ENCODE measurements at regions not wholly inside any gene's neighbourhood (a gene's known extent, or its start where the extent isn't known, plus 50 kb on each side); places are given as distances from the start of the nearest gene placed in this dataset.
A peak's percentile ranks its signal among the peaks of the same experiment; 100 is the strongest.
"Not testable (repeated sequence)": the region's sequence is repeated elsewhere in the genome, so short reads cannot be mapped to it uniquely, and the experiment has no call there.

DNA sequence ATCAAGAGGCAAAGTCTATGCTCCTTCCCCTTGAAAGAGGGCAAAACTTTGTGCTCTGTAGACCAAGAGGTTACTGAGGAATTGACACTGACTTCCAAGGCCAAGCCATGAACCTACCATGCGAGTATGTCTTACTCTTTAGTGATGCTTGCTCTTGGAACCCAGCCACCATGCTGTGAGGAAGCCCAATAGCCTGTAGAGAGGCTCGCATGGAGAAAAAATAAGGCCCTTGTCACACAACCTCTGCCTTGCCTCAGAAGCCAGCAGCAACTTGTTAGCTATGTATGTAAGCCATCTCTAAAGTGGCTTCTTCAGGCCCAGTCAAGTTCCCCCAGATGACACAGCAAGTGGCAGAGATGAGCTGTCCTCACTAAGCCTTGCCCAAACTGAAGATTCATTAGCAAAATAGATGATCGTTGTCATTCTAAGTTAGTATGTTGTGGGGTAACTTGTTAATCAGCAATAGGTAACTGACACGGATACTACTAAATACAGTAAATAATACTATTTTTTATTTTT is 66.1 kb upstream of the RGPD5 start:
- DNase-seq (ENCODE audit: low read depth) = no peak
- no peak overlapping the region for H3K4me3 ChIP-seq (ENCODE audit: low read depth, low read length)
- TF ChIP-seq, protein P1, sequence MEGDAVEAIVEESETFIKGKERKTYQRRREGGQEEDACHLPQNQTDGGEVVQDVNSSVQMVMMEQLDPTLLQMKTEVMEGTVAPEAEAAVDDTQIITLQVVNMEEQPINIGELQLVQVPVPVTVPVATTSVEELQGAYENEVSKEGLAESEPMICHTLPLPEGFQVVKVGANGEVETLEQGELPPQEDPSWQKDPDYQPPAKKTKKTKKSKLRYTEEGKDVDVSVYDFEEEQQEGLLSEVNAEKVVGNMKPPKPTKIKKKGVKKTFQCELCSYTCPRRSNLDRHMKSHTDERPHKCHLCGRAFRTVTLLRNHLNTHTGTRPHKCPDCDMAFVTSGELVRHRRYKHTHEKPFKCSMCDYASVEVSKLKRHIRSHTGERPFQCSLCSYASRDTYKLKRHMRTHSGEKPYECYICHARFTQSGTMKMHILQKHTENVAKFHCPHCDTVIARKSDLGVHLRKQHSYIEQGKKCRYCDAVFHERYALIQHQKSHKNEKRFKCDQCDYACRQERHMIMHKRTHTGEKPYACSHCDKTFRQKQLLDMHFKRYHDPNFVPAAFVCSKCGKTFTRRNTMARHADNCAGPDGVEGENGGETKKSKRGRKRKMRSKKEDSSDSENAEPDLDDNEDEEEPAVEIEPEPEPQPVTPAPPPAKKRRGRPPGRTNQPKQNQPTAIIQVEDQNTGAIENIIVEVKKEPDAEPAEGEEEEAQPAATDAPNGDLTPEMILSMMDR (IDR thresholded peaks at IDR 0.05; ENCODE audit: insufficient read depth, low read depth, low read length, missing control alignments) = no peak

DNA sequence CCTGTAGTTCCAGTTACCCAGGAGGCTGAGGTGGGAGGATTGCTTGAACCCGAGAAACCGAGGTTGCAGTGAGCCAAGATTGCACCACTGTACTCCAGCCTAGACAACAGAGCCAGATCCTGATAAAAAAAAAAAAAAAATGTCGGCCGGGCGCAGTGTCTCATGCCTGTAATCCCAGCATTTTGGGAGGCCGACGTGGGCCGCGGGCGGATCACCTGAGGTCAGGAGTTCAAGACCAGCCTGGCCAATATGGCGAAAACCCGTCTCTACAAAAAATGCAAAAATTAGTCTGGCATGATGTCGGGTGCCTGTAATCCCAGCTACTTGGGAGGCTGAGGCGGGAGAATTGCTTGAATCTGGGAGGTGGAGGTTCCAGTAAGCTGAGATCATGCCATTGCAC is 60.4 kb upstream of the RGPD5 start:
- H3K4me3 ChIP-seq (ENCODE audit: low read depth, low read length); DNase-seq (ENCODE audit: low read depth): not testable (repeated sequence)

DNA sequence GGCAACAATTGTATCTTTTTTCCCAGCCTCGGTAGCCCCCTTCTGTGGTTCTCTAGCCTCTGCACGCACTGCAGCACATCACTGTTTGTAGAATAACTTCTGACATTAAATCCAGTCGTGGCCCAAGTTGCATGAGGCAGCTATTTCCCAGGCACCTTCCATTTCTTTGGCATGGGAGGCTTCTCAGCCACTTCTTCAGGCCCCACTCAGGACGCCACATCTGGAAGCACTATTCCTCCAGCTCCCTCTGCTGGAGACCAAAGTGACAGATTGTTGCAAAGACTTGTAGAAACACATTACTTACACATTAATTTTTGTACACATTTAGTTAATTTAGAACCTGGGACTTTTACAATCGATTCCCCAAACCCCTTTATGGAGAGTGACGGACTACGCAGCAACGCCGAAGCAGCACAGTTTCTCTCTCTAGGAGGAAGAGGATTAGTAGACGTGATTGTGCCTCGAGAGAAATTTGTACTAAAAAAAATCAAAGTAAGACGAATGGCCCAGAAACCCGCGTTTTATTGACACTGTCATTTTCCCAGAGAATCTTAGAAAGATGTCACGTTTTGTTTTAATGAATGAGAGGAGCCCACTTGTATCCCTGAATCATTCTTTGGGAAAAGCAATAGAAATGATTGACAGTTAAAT is 57.8 kb upstream of the RGPD5 start:
- DNase-seq (ENCODE audit: low read depth) = peak; percentile 65
- H3K4me3 ChIP-seq (ENCODE audit: low read depth, low read length) = no peak overlapping the region
- TF ChIP-seq, protein P1 (IDR thresholded peaks at IDR 0.05; ENCODE audit: insufficient read depth, low read depth, low read length, missing control alignments) = peak; percentile 60
